Skeletal muscle tissue (tissue), 3 donors: ENCODE measurements at regions not wholly inside any gene's neighbourhood (a gene's known extent, or its start where the extent isn't known, plus 50 kb on each side); places are given as distances from the start of the nearest gene placed in this dataset.
"Not testable (repeated sequence)": the region's sequence is repeated elsewhere in the genome, so short reads cannot be mapped to it uniquely, and the experiment has no call there.

ENCODE experiments used
- H3K27ac ChIP-seq: one replicate; pipeline ENCODE4 v1.7.0; 2013; ENCODE audit warnings: mild to moderate bottlenecking, low read depth, low read length, inconsistent platforms
- H3K27me3 ChIP-seq, 3 donors: one replicate each; pipeline ENCODE4 v1.7.0; 2013; ENCODE audit warnings: low read length in 3 of 3; ENCODE audit not compliant: control insufficient read depth in 3 of 3, insufficient read depth in 3 of 3
- H3K36me3 ChIP-seq, 3 donors: one replicate each; pipeline ENCODE4 v1.7.0; 2013; ENCODE audit warnings: low read length in 3 of 3; ENCODE audit not compliant: control insufficient read depth in 3 of 3, insufficient read depth in 3 of 3
- H3K4me1 ChIP-seq, 3 donors: one replicate each; pipeline ENCODE4 v1.7.0; 2013; ENCODE audit warnings: low read length in 3 of 3, mild to moderate bottlenecking in 3 of 3; ENCODE audit not compliant: control insufficient read depth in 3 of 3, insufficient read depth in 3 of 3
- H3K4me3 ChIP-seq, 3 donors: one replicate each; pipeline ENCODE4 v1.7.0; 2013; ENCODE audit warnings: low read length in 3 of 3
- H3K9ac ChIP-seq, 3 donors: one replicate each; pipeline ENCODE4 v1.7.0; 2013; ENCODE audit warnings: low read length in 3 of 3, mild to moderate bottlenecking in 3 of 3, moderate library complexity in 2 of 3, low read depth in 1 of 3
- H3K9me3 ChIP-seq, 3 donors: one replicate each; pipeline ENCODE4 v1.7.0; 2013; ENCODE audit warnings: low read length in 3 of 3; ENCODE audit not compliant: control insufficient read depth in 3 of 3
- donor health status: Osteomylitis.

DNA sequence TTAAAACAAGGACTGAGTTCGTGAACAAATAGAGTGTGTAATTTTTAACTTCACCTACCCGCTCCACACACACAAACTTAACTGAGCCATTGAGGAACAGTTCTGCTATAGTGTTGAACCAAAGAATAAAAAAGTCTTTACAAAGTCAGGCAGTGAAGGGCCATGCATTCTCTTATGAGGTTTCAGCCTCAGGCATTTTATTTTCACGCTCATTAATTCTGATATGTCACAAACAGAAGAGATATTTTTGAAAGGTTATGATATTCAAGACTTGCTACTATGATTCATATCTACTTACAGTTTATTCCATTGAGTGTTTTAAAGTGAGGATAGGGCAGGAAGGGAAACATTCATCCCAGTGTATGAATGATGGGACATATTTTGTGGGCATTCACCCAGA lies 282.2 kb downstream of the SLITRK5 start:
- no peaks in the 10 kb centered on the region for H3K36me3 ChIP-seq
- H3K9me3 ChIP-seq = no peaks in the 10 kb centered on the region
- H3K4me1 ChIP-seq = no peaks in the 10 kb centered on the region
- no peaks in the 10 kb centered on the region for H3K27me3 ChIP-seq
- H3K4me3 ChIP-seq = no peak overlapping the region
- H3K9ac ChIP-seq = no peak overlapping the region
- H3K27ac ChIP-seq = no peak overlapping the region

DNA sequence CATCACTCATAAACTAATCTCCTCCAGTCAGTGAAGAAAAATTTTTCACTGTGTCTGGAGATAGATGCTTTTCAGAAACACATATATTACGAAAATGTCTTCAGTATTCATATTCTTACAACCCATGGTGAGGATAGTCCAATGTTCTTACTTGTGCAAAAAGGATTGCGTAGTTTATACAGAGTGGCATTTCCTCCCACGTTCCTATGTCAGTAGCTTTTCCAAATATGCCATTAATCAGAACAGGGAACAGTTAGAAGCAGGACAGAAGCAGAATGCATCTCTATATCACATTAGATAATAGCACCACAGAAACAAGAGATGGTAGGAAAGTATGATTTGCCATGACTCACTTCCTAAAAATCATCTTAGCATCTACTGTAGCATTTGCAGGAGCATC lies 282.9 kb downstream of the SLITRK5 start:
- Histone ChIP-seq H3K27me3 (no peaks in the 10 kb centered on the region), H3K36me3 (no peaks in the 10 kb centered on the region), H3K4me1 (no peaks in the 10 kb centered on the region), H3K9me3 (no peaks in the 10 kb centered on the region), H3K27ac (no peak overlapping the region), H3K4me3 (no peak overlapping the region), H3K9ac (no peak overlapping the region)

DNA sequence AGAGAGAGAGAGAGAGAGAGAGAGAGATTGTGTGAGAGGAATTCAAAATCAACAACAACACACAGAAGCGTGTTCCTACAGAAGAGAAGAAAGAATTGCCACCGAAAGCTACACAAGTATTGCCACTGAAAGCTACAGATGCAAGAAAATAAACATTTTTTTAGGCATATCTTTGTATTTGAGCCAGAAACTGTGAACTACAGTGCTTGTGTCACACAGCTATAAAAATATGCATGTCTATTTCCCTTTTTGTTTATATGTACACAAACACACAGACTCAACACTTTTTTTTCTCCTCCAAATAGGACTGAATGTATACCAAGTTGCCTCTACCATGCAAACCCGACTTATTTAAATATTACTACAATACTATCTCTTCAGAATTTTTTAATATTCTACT lies 290.4 kb downstream of the SLITRK5 start:
- Histone ChIP-seq H3K9ac (no peak overlapping the region), H3K27me3 (no peaks in the 10 kb centered on the region), H3K9me3 (no peaks in the 10 kb centered on the region), H3K4me1 (no peaks in the 10 kb centered on the region), H3K27ac (no peak overlapping the region), H3K4me3 (no peak overlapping the region), H3K36me3 (no peaks in the 10 kb centered on the region)

DNA sequence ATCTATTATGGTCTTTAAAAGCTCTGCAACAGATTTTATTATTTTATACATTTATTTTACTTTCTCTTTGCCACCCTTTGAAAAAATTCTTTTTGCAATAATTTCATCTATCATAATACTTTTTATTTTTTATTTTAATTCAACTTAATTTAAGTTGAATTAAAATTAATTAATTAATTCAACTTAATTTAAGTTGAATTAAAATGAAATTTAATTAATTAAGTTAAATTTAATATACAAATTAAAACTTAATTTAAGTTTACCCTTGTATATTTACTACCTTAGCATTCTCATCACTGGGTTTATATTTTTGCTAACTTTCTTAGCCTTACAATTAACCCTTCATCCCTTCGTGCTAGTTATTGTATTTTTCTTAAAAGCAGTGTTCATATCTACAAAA lies 301.4 kb downstream of the SLITRK5 start:
- H3K4me1 ChIP-seq = no peaks in the 10 kb centered on the region
- no peak overlapping the region for H3K4me3 ChIP-seq
- no peaks in the 10 kb centered on the region for H3K9me3 ChIP-seq
- H3K9ac ChIP-seq = no peak overlapping the region
- no peak overlapping the region for H3K27ac ChIP-seq
- no peaks in the 10 kb centered on the region for H3K27me3 ChIP-seq
- no peaks in the 10 kb centered on the region for H3K36me3 ChIP-seq

DNA sequence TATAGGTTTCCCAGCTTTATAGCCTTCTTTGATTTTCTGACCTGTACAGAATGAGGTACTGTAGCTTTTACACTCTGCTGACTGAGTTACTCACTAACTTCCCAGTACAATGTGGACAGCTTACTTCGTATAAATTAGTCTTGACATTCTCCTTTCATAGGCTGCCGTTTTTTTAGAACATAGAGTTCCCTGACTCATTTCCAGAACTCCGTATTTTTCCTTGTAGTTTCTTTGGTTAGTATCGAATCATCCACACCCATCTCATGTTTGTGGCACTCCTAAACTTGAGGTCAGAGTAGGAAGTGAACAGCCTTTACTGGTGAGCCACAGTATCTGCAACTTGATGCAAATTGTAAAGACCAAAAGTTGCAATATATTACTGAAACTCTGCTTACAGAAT lies 303.9 kb downstream of the SLITRK5 start:
- Histone ChIP-seq H3K4me3 (no peak overlapping the region), H3K27me3 (no peaks in the 10 kb centered on the region), H3K9ac (no peak overlapping the region), H3K27ac (no peak overlapping the region), H3K4me1 (no peaks in the 10 kb centered on the region), H3K9me3 (no peaks in the 10 kb centered on the region), H3K36me3 (no peaks in the 10 kb centered on the region)

DNA sequence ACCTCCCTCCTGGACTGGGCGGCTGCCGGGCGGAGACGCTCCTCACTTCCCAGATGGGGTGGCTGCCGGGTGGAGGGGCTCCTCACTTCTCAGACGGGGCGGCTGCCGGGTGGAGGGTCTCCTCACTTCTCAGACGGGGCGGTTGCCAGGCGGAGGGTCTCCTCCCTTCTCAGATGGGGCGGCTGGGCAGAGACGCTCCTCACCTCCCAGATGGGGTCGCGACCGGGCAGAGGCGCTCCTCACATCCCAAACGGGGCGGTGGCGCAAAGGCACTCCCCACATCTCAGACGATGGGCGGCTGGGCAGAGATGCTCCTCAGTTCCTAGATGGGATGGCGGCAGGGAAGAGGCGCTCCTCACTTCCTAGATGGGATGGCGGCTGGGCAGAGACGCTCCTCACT lies 305.5 kb downstream of the SLITRK5 start:
- not testable (repeated sequence) for H3K4me3 ChIP-seq, H3K9me3 ChIP-seq, H3K4me1 ChIP-seq, H3K27ac ChIP-seq, H3K9ac ChIP-seq, H3K36me3 ChIP-seq, H3K27me3 ChIP-seq

DNA sequence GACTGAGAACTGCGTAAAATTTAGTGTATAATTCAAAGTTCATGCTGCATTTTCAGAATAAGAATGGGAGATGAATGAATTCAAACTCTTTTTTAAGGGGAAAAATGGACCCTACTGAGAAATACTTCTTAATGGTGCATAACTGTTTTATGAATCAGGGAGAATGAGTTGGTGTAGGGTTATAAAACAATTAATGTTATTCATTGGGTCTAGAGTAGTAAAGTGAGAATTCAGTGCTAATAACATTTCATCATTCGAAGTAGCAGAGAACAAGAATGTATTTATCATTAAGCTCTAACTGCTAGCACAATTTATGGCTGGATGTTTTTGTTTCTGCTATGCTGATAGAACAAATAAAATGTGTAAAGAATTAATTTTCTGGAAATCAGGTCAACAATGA lies 310.2 kb downstream of the SLITRK5 start:
- no peaks in the 10 kb centered on the region for H3K9me3 ChIP-seq
- H3K36me3 ChIP-seq = no peaks in the 10 kb centered on the region
- no peaks in the 10 kb centered on the region for H3K27me3 ChIP-seq
- H3K4me3 ChIP-seq = no peak overlapping the region
- no peak overlapping the region for H3K27ac ChIP-seq
- H3K4me1 ChIP-seq = no peaks in the 10 kb centered on the region
- H3K9ac ChIP-seq = no peak overlapping the region

DNA sequence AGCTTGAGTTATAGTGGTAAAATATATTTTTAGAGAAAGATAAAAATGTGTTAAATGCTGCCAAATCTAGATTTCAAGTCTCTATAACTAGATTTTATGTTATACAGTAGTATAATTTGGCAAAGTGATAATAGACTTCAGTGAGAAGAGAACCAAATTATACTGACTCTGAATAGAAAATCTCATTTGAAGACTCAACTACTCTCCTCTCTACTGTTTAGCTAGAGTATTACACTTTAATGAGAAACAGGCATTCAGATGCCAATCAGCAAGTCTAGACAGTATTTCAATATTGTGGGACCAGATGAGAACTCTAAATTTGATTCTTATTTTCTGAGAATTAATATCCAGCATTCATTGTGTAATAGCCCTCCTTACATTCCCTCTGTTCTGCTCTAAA lies 311.2 kb downstream of the SLITRK5 start:
- no peaks in the 10 kb centered on the region for H3K9me3 ChIP-seq
- no peak overlapping the region for H3K9ac ChIP-seq
- no peak overlapping the region for H3K27ac ChIP-seq
- no peak overlapping the region for H3K4me3 ChIP-seq
- H3K27me3 ChIP-seq = no peaks in the 10 kb centered on the region
- no peaks in the 10 kb centered on the region for H3K36me3 ChIP-seq
- no peaks in the 10 kb centered on the region for H3K4me1 ChIP-seq

DNA sequence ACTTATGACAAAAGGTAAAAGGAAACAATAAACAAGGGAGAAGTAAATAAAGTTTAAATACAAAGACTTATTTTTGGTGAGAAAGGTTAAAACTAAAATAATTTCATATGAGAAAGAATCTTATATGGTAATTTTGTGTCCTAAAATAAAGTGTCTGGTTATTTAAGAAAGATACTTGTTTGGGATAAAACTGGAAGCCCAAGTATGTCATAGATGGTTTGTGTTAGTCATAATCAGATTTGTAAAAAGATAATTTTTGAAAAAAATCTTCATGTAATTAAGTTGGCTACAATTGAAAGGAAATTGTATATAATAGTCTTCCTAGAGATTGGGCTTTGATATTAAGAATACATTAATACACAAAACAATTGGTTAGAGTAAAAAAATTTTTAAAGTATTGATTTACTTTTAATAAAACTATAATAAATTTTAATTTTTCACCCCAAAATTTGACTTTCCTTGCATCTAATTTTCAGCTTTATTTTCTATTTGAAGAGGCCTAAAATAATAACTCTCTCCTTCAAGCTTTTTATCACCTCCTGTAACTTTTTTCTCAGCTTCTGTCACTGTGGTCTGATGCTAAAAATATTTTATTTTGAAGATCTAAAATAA lies 315.6 kb downstream of the SLITRK5 start:
- Histone ChIP-seq H3K27ac (no peak overlapping the region), H3K4me1 (no peaks in the 10 kb centered on the region), H3K9ac (no peak overlapping the region), H3K9me3 (no peaks in the 10 kb centered on the region), H3K36me3 (no peaks in the 10 kb centered on the region), H3K27me3 (no peaks in the 10 kb centered on the region), H3K4me3 (no peak overlapping the region)

DNA sequence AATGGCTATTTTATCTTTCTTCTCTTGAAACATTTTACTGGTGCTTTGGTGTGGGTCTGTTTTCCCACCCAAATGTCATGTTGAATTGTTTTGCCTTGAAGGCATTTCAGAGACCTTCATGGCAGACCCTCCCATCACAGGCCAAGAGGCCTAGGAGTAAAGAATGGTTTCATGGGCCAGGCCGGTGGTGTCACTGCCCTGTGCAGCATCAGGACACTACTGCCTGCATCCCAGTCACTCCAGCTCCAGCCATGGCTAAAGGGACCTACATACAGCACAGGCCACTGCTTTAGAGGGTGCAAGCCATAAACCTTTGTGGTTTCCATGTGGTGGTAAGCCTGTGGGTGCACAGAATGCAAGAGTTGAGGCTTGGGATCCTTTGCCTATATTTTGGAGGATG lies 326.9 kb downstream of the SLITRK5 start:
- H3K27ac ChIP-seq = no peak overlapping the region
- H3K27me3 ChIP-seq = no peaks in the 10 kb centered on the region
- H3K9ac ChIP-seq = no peak overlapping the region
- H3K36me3 ChIP-seq = no peaks in the 10 kb centered on the region
- no peak overlapping the region for H3K4me3 ChIP-seq
- H3K9me3 ChIP-seq = no peaks in the 10 kb centered on the region
- H3K4me1 ChIP-seq = no peaks in the 10 kb centered on the region

DNA sequence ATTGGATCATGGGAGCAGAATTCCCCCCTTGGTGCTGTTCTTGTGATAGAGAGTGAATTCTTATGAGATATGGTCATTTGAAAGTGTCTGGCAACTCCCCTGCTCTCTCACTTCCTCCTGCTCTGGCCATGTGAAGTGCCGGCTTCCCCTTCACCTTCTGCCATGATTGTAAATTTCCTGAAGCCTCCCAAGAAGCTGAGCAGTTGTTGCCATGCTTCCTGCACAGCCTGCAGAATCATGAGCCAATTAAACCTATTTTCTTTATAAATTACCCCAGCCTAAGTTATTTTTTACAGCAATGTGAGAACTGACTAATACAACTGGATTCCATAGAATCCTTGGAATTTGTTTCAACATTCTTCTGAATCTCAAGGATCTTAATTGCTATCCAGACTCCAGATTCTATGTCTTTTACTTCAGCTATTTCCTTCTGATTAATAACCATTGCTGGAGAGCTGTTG lies 328.1 kb downstream of the SLITRK5 start:
- Histone ChIP-seq H3K9ac (no peak overlapping the region), H3K27ac (no peak overlapping the region), H3K4me1 (no peaks in the 10 kb centered on the region), H3K27me3 (no peaks in the 10 kb centered on the region), H3K36me3 (no peaks in the 10 kb centered on the region), H3K4me3 (no peak overlapping the region), H3K9me3 (no peaks in the 10 kb centered on the region)
